ENCODE measurements at regions not wholly inside any gene's neighbourhood (a gene's known extent, or its start where the extent isn't known, plus 50 kb on each side); places are given as distances from the start of the nearest gene placed in this dataset.

DNA sequence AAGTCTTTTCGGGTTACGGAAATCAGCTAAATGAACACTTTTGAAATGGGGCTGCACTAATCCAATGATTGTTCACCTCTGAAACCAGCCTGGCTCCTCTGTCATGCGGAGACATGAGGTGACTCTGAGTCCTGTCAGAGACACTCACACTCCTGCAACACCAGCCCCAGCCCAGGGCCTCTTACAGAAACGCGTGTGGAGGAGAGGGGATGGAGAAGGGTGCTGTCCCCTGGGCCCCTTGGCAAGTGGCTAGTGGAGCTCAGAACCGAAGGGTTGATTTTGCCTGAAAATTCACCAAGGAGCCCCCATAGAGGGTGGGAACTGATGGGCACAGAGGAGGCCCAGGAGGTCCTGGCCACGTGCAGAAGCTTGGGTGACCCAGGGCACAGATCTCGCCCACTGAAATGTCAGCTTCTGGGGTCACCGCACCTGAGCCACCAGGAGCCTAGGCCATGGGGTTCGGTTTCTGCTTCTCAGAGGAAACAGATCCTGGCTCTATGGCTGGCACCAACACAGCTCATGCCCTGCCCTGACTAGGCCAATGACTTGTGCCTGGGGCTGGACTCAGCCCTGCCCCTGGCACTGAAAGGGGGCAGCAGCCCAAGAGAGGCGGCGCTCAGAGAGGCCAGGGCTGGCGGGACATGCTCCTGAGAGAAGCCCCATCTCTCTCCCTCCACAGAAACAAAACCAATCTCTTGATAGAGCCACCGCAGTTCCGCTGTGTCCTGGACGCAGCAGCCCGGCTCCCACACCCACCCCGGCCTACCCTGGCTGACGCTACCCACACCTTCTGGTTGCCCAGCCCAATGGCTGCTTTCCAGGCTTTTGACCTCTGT lies 144.7 kb downstream of the ERMARD start:
- DNase-seq (ENCODE audit: low read depth in 2 of 2): no peak

DNA sequence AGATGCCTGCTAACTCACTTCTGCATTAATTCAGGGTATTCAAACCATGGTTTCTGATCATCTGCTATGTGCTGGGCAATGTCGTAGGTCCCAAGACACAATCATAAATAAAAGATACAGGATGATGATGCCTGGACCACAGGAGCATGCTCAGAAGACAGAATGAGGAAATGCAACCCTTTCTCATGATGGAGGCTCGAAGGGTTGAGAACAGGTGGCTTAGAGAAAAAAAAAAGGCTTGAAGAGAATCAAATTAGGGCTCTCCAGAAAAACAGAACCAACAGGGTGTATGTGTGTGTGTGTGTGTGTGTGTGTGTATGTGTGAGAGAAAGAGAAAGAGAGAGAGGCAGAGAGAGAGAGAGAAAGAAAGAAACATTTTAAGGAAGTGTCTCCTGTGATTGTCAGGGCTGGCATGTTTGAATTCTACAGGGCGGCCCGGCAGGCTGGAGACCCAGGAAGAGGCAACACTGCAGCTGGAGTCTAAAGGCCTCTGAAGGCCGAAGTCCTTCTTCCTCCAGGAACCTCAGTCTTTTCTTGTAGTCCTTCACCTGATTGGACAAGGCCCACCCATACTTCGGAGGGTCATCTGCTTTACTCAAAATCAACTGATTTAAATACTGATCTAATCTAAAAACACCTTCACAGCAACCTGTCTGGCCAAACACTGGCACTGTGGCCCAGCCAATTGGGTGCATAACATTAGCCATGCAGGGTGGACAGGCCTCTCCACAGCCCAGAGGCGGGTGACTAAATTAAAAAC lies 143.8 kb downstream of the ERMARD start:
- no peak for DNase-seq (ENCODE audit: low read depth in 2 of 2)

DNA sequence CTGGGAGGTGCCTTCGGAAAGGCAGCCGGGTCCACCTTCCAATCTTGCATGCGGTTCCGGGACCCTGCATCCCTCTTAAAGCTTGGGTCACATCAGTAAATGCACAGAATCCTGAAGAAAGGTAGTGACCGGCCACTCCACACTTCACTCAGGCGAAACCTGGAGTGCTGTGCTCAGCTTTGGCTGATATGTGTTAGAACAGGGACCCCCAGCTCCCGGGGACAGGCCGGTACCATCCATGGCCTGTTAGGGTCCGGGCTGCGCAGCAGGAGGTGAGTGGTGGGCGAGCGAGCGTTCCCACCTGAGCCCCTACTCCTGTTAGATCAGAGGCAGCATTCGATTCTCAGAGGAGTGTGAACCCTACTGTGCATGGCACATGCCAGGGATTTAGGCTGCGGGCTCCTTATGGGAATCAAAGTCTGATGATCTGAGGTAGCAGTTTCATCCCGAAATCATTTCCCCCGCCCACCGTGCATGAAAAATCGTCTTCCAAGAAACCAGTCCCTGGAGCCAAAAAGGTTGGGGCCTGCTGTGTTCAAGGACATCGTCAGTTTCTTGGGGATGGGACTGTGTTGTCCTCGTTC lies 143.0 kb downstream of the ERMARD start:
- DNase-seq (ENCODE audit: low read depth in 2 of 2): no peak

DNA sequence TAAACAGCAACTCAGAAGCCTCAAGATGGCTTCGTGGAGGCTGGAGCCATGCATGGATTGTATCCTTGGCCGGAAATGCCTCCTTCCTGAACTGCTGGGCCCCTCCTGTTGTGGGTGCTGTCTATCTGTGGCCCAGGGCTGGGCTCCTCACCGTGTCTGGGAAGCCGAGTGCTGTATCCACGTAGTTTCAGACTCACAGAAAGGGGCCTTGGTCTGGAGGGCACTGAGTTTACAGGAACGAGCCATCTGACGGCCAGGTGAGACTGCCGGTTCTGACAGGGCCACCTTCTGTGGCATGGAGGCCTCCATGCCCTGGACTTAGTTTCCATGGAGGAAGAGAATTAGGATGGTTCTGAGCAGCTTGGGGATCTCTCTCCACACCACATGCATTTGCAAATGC lies 142.2 kb downstream of the ERMARD start:
- DNase-seq (ENCODE audit: low read depth in 2 of 2): no peak

DNA sequence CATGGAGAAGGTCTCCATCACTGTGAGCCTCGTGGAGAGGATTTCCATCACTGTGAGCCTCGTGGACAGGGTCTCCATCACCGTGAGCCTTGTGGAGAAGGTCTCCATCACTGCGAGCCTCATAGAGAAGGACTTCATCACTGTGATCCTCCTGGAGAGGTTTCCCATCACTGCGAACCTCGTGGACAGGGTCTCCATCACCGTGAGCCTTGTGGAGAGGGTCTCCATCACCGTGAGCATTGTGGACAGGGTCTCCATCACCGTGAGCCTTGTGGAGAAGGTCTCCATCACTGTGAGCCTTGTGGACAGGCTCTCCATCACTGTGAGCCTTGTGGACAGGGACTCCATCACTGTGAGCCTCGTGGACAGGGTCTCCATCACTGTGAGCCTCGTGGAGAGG lies 140.4 kb downstream of the ERMARD start:
- no peak for DNase-seq (ENCODE audit: low read depth in 2 of 2)

DNA sequence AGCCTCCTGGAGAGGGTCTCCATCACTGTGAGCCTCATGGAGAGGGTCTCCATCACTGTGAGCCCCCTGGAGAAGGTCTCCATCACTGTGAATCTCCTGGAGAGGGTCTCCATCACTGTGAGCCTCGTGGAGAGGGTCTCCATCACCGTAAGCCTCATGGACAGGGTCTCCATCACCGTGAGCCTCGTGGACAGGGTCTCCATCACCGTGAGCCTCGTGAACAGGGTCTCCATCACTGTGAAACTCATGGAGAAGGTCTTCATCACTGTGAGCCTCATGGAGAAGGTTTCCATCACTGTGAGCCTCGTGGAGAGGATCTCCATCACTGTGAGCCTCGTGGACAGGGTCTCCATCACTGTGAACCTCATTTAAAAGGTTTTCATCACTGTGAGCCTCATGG lies 140.0 kb downstream of the ERMARD start:
- DNase-seq (ENCODE audit: low read depth in 2 of 2): no peak

DNA sequence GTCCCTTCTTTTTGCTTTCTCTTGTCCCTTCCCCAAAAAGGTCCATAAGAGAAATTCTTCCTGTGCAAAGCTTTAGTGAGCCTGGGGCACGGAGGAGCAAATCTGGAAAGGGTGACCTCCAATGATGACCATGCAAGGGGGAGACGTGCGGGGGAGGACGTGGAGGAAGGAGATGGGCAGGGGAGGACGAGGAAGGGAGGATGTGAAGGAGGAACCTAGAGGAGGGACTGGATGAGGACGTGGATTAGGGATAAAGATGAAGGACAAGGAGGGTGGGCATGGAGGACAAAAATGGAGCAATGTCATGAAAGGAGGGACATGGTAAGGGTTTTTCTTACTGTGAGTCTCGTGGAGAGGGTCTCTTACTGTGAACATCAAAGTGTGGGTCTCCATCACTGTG lies 139.5 kb downstream of the ERMARD start:
- no peak for DNase-seq (ENCODE audit: low read depth in 2 of 2)

DNA sequence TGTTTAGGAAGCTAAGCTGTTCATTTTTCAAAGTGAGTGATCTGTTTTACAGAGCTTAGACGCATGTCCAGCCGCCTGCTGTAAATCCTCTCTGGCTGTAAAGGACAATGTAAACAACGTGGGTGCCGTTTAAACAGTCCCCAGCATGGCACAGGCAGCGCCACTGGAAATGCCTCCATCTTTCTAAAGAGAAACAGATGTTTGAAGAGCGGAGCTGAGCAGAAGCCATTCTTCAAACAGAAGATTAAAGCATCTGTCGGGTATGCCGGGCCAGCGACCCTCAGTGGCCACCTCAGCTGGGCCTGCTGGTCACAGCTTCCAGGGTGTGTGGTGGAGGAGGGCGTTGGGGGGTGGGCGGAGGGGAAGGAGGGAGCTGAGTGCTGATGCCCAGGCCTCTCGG lies 138.6 kb downstream of the ERMARD start:
- DNase-seq (ENCODE audit: low read depth in 2 of 2): no peak

DNA sequence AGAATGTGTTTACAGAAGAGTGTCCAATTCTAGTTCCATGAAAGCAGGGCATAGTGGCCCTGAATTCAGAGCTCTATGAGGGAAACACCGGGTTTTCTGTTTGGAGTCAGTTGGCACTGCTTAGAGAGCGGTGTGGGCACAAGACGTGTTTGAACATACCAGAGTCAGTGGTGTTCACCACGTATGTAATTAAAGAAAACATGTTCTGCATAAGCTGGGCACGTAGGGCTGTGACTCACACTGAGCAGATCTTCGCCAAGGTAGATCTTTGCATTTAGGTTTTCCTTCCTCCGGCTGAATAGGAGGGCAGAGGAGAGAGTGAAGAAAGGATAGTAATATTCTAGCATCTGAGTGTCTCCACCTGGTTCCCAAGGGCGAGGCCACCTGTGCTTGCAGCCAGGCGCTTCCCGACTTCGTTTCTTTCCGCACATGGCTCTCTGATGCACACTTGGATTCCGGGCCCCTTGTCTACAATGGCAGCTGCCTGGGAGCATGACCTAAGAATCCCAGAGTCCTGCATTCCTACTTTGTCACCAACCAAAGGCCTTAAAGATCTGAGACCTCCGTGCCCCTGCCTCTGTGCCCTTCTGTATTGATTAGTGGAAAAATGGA lies 136.2 kb downstream of the ERMARD start:
- DNase-seq (ENCODE audit: low read depth in 2 of 2): no peak

DNA sequence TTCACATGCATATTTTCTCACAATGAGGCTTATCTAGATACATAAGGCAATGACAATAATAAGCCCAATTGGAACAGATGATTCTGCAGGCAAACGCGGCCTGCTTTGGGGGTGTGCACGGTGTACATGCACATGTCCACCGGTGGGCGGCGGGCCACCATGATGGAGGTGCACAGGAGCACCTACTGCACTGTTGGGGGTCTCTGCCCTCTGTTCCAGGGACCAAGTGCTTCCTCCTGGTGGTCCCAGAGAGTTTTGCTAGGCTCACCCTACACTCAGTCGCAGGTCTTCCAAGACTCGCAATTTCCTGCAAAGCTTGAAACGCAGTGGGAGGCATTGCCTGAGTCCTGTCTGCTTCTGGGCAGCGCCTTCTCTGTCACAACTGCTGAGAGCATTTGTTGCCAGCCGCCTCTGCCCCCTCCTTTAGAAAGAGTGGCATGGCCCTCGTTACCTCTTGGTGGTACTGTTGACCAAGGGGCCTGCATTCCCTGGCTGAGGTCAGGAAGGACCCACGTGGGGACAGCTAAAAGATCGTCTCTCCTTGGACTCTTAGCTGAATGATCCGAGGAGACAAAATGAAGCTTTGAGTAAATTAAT lies 135.3 kb downstream of the ERMARD start:
- no peak for DNase-seq (ENCODE audit: low read depth in 2 of 2)

DNA sequence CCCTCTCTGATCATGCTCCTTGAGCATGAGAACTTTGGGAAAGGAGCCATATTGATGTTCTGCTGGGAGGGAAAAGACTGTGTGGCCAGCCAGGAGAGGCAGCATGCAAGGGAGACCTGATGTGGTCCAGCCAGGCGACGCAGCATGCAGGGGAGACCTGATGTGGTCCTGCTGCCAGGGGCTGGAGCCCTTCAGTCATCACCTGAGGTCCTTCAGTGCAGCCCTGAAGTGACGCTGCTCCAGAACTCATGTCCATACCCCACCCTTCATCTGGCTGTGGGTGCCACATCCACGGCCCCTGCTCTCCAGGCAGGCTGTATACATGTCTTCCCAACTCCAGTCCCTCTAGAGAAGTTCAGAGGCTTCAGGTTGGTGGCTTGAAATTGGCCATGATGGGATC lies 134.4 kb downstream of the ERMARD start:
- DNase-seq (ENCODE audit: low read depth in 2 of 2): no peak

DNA sequence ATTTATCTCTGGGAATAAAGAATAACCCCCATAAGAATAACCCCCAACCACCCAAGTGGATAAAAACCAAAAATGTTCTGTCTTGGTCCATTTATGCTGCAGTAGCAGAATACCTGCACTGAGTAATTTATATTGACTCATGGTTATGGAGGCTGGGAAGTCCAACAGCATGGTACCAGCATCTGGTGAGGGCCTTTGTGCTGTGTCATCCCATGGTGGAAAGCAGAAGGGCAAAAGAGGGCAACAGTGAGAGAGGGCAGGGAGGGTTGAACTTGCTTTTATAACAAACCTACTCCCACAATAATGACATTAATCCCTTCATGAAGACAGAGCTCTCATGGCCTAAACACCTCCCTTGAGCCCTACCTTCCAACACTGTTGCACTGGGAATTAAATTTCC lies 133.7 kb downstream of the ERMARD start:
- DNase-seq (ENCODE audit: low read depth in 2 of 2): no peak

DNA sequence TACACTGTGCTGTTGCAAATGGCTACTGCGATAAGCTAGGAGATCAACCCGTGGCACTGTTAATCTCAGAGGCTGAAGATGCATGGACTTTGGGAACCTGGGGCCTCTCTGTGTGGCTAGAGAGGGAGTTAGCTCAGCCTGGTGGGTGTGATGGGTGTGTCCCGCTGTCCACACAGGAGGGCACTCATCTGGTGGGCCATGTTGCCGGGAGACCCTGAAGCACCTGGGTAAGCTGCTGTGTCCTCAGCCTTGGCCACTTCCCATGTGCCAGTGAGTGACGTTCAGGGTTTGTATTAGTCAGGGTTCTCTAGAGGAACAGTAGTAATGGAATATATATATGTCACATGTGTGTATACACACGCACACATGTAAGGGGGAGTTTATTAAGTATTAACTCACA lies 132.7 kb downstream of the ERMARD start:
- no peak for DNase-seq (ENCODE audit: low read depth in 2 of 2)

DNA sequence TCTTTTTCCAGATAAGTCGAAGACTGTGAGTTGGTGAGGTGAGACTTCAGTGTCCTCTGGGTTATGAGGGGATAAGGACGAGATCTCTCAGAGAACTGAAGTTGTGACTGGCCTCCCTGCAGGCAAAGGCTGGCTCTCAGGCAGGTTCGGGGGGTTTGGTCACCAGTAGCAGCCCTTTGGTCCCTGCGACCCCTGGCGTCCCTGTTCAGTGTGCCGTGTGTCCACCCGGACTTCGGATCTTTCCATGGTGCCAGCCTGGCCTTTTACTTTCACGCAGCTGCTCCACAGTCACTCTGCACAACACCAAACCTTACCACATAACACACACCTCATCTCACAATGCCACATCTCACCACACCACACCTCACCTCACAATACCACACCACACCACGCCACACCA lies 131.9 kb downstream of the ERMARD start:
- no peak for DNase-seq (ENCODE audit: low read depth in 2 of 2)

DNA sequence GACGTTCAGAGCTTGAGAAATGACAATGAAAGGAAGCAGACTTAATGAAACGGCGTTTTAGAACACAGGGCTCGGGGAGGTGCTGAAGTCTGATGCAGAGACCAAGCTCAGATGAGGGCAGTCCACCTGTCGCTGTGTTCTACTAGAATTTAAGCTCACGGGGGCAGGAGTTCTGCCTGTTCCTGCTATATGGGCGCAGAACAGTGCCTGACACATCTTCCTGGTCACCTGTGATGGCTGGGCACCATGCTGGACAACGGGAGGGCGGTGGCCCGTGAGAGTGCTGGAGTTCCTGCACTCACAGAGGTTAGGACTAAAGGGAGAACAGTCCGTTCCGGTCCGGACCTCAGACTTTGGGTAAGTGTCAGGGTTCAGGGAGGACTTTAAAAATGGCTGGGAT lies 130.6 kb downstream of the ERMARD start:
- DNase-seq (ENCODE audit: low read depth in 2 of 2): no peak

DNA sequence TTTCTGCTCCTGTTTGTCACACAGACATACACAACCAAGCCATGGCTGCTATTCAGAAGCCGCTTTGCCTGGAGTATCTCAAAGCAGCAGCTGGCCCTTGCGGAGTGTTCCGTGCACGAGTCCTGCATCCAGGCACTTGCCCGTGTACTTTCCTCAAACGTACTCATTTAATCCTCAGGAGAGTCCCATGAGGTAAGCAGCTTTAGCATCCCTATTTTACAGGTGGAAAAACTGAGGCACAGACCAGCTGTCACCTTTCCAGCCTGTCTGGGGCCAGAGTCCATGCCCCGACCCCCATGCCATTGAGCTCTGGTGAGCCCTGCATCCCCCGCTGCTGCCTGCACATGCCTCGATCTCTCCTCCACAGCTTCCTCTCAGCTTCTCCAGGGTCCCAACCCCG lies 130.0 kb downstream of the ERMARD start:
- DNase-seq (ENCODE audit: low read depth in 2 of 2): no peak

DNA sequence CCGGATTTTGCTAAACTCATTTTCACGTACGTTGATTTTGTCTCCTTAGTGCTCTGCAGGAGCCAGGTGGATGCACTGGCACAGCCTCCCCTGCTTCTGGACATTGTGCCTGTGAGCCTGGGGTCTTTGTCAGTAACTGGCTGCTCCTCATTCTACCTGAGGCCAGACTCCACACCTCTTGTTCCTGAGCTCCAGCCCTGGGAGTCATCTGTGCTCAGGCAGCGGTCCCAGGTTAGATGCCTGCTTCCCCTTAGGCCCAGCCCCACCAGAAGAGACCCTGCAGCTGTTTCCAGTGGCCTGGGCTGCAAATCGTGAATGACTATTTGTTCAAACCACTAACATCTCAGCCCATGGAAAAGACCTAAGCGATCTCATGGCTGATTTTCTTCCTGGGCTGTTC lies 129.1 kb downstream of the ERMARD start:
- DNase-seq (ENCODE audit: low read depth in 2 of 2): no peak

DNA sequence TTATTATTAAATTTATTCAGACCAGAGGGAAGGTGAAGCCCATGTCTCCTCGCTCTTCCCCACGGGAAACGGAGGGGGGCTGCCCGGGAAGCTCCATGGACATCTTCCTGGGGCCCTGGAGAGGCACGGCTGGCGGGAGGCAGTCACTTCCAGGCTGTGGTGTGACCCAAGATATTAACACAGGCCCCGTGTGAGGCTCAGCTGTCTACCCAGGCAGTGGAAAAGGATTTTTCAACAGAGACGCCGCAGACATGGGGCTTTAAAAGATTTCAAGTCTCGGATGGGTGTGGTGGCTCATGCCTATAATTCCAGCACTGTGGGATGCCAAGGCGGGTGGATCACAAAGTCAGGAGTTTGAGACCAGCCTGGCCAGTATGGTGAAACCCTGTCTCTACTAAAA lies 117.9 kb downstream of the ERMARD start:
- no peak for DNase-seq (ENCODE audit: low read depth in 2 of 2)

DNA sequence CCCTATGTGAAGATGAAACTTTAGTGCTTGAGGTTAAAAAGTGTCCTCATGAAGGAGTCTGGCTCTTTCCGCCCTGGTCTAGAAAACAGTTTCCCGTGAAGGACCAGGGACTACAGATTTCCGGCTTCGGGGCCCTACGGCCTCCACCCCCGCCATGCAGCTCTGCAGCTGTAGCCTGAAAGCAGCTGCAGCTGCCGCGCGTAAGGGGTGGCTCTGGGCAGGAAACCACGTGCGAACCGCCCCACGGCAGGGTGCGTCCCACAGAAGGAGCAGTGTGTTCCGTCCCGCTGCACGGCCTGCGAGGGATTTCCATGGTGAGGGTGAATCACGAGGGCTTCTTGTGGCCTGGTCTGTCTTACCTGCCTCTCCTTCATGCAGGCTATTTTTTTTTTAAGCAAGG lies 117.0 kb downstream of the ERMARD start:
- DNase-seq (ENCODE audit: low read depth in 2 of 2): peak; percentile 24 to 57

DNA sequence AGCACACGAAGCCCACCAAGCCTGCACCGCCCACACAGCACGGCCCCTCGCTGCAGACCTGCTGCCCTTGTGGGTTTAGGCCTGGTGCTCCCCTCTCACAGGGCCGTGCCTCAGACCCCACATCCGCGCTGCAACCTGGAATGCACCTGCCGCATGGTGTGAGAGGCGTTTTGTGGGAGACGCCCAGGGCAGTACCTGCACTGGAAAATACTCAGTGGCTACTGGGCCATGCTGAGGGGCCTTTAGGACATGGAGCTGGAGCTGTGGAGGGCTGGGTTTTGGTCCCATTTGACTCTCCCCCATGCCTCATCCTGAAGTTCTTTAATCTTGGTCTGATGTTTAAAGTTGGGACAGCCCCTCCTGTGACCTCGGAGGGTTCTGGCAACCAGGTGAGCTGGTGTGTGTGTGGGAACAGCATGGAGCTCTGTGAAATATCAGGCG lies 116.3 kb downstream of the ERMARD start:
- DNase-seq (ENCODE audit: low read depth in 2 of 2): no peak

DNA sequence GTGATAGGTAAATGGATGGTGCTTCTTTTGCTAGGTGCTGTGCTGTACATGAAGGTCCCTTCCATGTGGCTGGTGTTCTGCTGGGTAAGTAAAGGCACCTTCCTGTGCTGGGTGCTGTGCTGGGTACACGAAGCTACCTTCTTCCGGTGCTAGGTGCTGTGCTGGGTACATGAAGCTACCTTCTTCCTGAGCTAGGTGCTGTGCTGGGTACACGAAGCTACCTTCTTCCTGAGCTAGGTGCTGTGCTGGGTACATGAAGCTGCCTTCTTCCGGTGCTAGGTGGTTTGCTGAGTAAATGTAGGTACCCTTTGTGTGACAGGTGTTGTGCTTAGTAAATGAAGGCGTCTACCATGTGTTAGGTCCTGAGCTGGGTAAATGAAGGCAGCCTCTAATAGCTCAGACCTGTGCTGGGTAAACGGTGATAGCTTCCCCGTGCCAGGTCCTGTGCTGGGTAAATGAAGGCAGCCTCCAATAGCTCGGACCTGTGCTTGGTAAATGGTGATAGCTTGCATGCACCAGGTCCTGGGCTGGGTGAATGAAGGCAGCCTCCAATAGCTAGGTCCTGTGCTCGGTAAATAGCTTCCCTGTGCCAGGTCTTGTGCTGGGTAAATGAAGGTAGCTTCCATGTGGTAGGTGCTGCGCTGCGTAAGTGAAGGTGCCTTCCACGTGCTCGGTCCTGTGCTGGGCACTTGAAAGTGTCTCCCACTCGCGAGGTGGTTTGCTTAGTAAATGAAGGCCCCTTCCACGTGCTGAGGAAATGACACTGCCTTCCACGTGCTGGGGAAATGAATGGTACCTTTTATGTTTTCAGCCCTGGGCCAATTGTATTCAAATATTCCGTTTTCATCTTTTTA lies 115.5 kb downstream of the ERMARD start:
- no peak for DNase-seq (ENCODE audit: low read depth in 2 of 2)

All from stimulated activated CD8-positive, alpha-beta memory T cell treated with anti-CD3 and anti-CD28 coated beads, Interleukin-2, amount 100 ng/mL, for 48 hours (primary cell).